ENCODE measurements at regions not wholly inside any gene's neighbourhood (a gene's known extent, or its start where the extent isn't known, plus 50 kb on each side); places are given as distances from the start of the nearest gene placed in this dataset.
"Not testable (repeated sequence)": the region's sequence is repeated elsewhere in the genome, so short reads cannot be mapped to it uniquely, and the experiment has no call there.

GRCh38 chr22:25420925-25421904, 143.3 kb upstream of the GRK3 start:
- Histone ChIP-seq H3K14ac (ENCODE audit: low read length) (no peak overlapping the region), H3K79me1 (ENCODE audit: low read length) (no peaks in the 10 kb centered on the region), H2AFZ (ENCODE audit: insufficient read depth, low read length, poor library complexity) (peak overlapping the region; percentile 50), H3K27ac (ENCODE audit: low read depth, low read length) (no peak overlapping the region), H3K9ac (ENCODE audit: low read length) (no peak overlapping the region), H2AK5ac (ENCODE audit: low read length) (no peak overlapping the region), H3K18ac (ENCODE audit: low read length) (no peak overlapping the region), H3K4me1 (ENCODE audit: control insufficient read depth in 1 of 2, insufficient read depth in 2 of 2, low read length in 2 of 2) (peaks cover 5 to 6% of the 10 kb centered on the region in 2 experiments), H3K79me2 (ENCODE audit: control insufficient read depth, insufficient read depth, low read length, poor library complexity) (no peaks in the 10 kb centered on the region), H2BK5ac (ENCODE audit: low read depth, low read length, poor library complexity) (no peak overlapping the region), H3K4ac (ENCODE audit: low read depth, low read length) (no peak overlapping the region), H3K27me3 (ENCODE audit: insufficient read depth, low read length) (peaks cover 24% of the 10 kb centered on the region), H4K12ac (ENCODE audit: low read depth, low read length) (no peak overlapping the region), H3K4me3 (ENCODE audit: low read depth, low read length) (peak overlapping the region; percentile 42), H3K23ac (ENCODE audit: low read length) (no peak overlapping the region), H2BK12ac (ENCODE audit: low read length) (no peak overlapping the region), H2BK120ac (ENCODE audit: insufficient read depth, low read length, poor library complexity) (no peak overlapping the region), H4K91ac (ENCODE audit: low read depth, low read length) (no peak overlapping the region), H3K9me3 (ENCODE audit: insufficient read depth, low read depth, low read length) (peaks cover 2% of the 10 kb centered on the region), H3K4me2 (ENCODE audit: low read length) (peak overlapping the region; percentile 58), H4K8ac (ENCODE audit: low read depth, low read length) (no peak overlapping the region), H3K36me3 (ENCODE audit: control insufficient read depth in 1 of 2, insufficient read depth in 2 of 2, low read length in 2 of 2) (no peaks in the 10 kb centered on the region)
- no CpG with 5 or more reads among the region's 85 CpGs for WGBS (ENCODE audit: extremely low coverage, insufficient coverage, insufficient read length)
- no peak for DNase-seq

DNA sequence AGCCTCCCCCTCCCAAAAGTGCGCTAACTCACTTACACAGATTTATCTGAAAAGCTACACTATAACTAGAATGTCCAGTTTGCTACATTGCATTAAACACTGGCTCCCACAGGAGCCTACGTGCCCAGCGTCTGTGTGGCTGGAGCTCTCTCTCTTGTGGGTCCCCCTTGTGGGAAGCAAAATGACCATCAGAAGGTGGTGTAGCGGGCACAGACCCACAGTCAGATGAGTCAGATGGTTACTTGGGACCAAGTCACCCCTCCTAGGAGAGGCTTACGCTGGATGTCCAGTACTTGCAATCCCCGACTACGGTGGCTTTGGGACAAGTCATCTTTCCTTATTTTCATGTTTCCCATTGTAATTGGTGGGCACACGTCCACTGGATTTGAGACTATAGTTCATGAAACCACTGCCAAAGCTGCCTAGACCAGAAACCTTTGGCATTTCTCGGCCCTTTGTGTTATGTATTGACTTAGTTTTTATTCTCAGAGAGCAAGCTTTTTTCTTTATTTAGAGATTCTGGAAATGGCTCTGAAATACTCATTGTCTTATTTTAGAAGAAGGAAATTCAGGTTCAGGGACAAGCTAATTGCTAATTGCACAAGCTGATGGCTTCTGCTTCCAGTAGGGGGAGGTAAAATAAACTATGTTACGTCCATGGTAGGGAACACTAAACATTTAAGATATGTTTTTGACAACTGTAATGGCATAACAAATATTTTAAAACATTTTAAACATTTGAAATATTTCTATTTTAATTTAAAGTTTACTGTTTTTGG, 137.8 kb upstream of the GRK3 start:
- not testable (repeated sequence) for H3K79me1 ChIP-seq (ENCODE audit: low read length); H2BK5ac ChIP-seq (ENCODE audit: low read depth, low read length, poor library complexity); H3K27ac ChIP-seq (ENCODE audit: low read depth, low read length); H2BK12ac ChIP-seq (ENCODE audit: low read length); H4K8ac ChIP-seq (ENCODE audit: low read depth, low read length); H2AFZ ChIP-seq (ENCODE audit: insufficient read depth, low read length, poor library complexity); H3K36me3 ChIP-seq (ENCODE audit: control insufficient read depth in 1 of 2, insufficient read depth in 2 of 2, low read length in 2 of 2); H2BK120ac ChIP-seq (ENCODE audit: insufficient read depth, low read length, poor library complexity); H3K9me3 ChIP-seq (ENCODE audit: insufficient read depth, low read depth, low read length); DNase-seq; H3K9ac ChIP-seq (ENCODE audit: low read length); H3K23ac ChIP-seq (ENCODE audit: low read length); H3K4ac ChIP-seq (ENCODE audit: low read depth, low read length); H3K79me2 ChIP-seq (ENCODE audit: control insufficient read depth, insufficient read depth, low read length, poor library complexity); H4K91ac ChIP-seq (ENCODE audit: low read depth, low read length); H3K18ac ChIP-seq (ENCODE audit: low read length); H2AK5ac ChIP-seq (ENCODE audit: low read length); H3K4me2 ChIP-seq (ENCODE audit: low read length); H4K12ac ChIP-seq (ENCODE audit: low read depth, low read length); H3K27me3 ChIP-seq (ENCODE audit: insufficient read depth, low read length); H3K4me1 ChIP-seq (ENCODE audit: control insufficient read depth in 1 of 2, insufficient read depth in 2 of 2, low read length in 2 of 2); H3K14ac ChIP-seq (ENCODE audit: low read length); H3K4me3 ChIP-seq (ENCODE audit: low read depth, low read length)
- WGBS (ENCODE audit: extremely low coverage, insufficient coverage, insufficient read length) = no CpG with 5 or more reads among the region's 10 CpGs

GRCh38 chr22:25431637-25432342, 132.7 kb upstream of the GRK3 start:
- WGBS (ENCODE audit: extremely low coverage, insufficient coverage, insufficient read length) = no CpG with 5 or more reads among the region's 6 CpGs
- H3K36me3 ChIP-seq (ENCODE audit: control insufficient read depth in 1 of 2, insufficient read depth in 2 of 2, low read length in 2 of 2); H3K79me2 ChIP-seq (ENCODE audit: control insufficient read depth, insufficient read depth, low read length, poor library complexity); H2BK12ac ChIP-seq (ENCODE audit: low read length); H3K18ac ChIP-seq (ENCODE audit: low read length); H3K9me3 ChIP-seq (ENCODE audit: insufficient read depth, low read depth, low read length); H2AFZ ChIP-seq (ENCODE audit: insufficient read depth, low read length, poor library complexity); H2AK5ac ChIP-seq (ENCODE audit: low read length); H3K9ac ChIP-seq (ENCODE audit: low read length); H3K27me3 ChIP-seq (ENCODE audit: insufficient read depth, low read length); H4K12ac ChIP-seq (ENCODE audit: low read depth, low read length); DNase-seq; H3K4me2 ChIP-seq (ENCODE audit: low read length); H3K27ac ChIP-seq (ENCODE audit: low read depth, low read length); H3K4me3 ChIP-seq (ENCODE audit: low read depth, low read length); H2BK120ac ChIP-seq (ENCODE audit: insufficient read depth, low read length, poor library complexity); H4K8ac ChIP-seq (ENCODE audit: low read depth, low read length); H3K4me1 ChIP-seq (ENCODE audit: control insufficient read depth in 1 of 2, insufficient read depth in 2 of 2, low read length in 2 of 2); H3K23ac ChIP-seq (ENCODE audit: low read length); H3K4ac ChIP-seq (ENCODE audit: low read depth, low read length); H2BK5ac ChIP-seq (ENCODE audit: low read depth, low read length, poor library complexity); H3K14ac ChIP-seq (ENCODE audit: low read length); H4K91ac ChIP-seq (ENCODE audit: low read depth, low read length); H3K79me1 ChIP-seq (ENCODE audit: low read length): not testable (repeated sequence)

- H3K27ac ChIP-seq (ENCODE audit: low read depth, low read length); H3K14ac ChIP-seq (ENCODE audit: low read length); H4K91ac ChIP-seq (ENCODE audit: low read depth, low read length); H3K79me2 ChIP-seq (ENCODE audit: control insufficient read depth, insufficient read depth, low read length, poor library complexity); H3K4me3 ChIP-seq (ENCODE audit: low read depth, low read length); H4K8ac ChIP-seq (ENCODE audit: low read depth, low read length); H3K36me3 ChIP-seq (ENCODE audit: control insufficient read depth in 1 of 2, insufficient read depth in 2 of 2, low read length in 2 of 2); H4K12ac ChIP-seq (ENCODE audit: low read depth, low read length); H3K4me1 ChIP-seq (ENCODE audit: control insufficient read depth in 1 of 2, insufficient read depth in 2 of 2, low read length in 2 of 2); H2AK5ac ChIP-seq (ENCODE audit: low read length); H2BK120ac ChIP-seq (ENCODE audit: insufficient read depth, low read length, poor library complexity); H2BK5ac ChIP-seq (ENCODE audit: low read depth, low read length, poor library complexity); H3K79me1 ChIP-seq (ENCODE audit: low read length); H3K18ac ChIP-seq (ENCODE audit: low read length); H3K4me2 ChIP-seq (ENCODE audit: low read length); H3K27me3 ChIP-seq (ENCODE audit: insufficient read depth, low read length); DNase-seq; H3K9ac ChIP-seq (ENCODE audit: low read length); H3K23ac ChIP-seq (ENCODE audit: low read length); H2AFZ ChIP-seq (ENCODE audit: insufficient read depth, low read length, poor library complexity); H3K4ac ChIP-seq (ENCODE audit: low read depth, low read length); H3K9me3 ChIP-seq (ENCODE audit: insufficient read depth, low read depth, low read length); H2BK12ac ChIP-seq (ENCODE audit: low read length): not testable (repeated sequence)
- no CpG with 5 or more reads among the region's 8 CpGs for WGBS (ENCODE audit: extremely low coverage, insufficient coverage, insufficient read length)
Observed at GRCh38 chr22:25433381-25433970, 131.0 kb upstream of the GRK3 start.

Measured in trophoblast cell (in vitro differentiated cells and primary cell).